Lower leg skin (tissue), 3 donors: ENCODE measurements at regions not wholly inside any gene's neighbourhood (a gene's known extent, or its start where the extent isn't known, plus 50 kb on each side); places are given as distances from the start of the nearest gene placed in this dataset.

Experiments used
- POLR2A ChIP-seq, 2 donors: fragments of 450-650 bp; IDR thresholded peaks; one replicate each; pipeline ENCODE4 v1.6.1; 2016 to 2017; ENCODE audit warnings: antibody characterized with exemption in 2 of 2, mild to moderate bottlenecking in 1 of 2, moderate library complexity in 1 of 2
- TF ChIP-seq, protein P1 (sequence below), 3 donors: fragments of 450-650 bp; IDR thresholded peaks; one replicate each; pipeline ENCODE4 v1.5.1; 2016; ENCODE audit warnings: antibody characterized with exemption in 3 of 3, mild to moderate bottlenecking in 3 of 3, moderate library complexity in 2 of 3

DNA sequence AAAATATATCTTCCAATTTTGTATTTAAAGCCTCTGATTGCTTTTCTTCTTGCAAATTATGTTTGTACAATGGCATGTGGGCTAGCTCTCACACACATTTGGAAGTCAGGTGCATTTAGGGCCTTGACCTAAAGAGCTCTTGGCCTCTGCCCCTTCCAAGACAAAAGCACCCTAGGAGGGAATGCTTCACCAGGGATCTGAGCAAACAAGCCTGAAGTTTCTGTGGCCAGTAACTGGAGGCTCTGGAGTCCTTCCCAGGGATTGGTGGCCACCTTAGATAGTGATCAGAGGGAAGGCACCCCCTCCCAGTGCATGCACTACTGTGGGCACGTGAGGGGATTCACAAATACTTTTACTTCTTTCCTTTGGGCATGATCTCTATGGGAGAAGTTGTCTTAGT, 60.3 kb upstream of the DIPK2B start:
- TF ChIP-seq, protein P1, sequence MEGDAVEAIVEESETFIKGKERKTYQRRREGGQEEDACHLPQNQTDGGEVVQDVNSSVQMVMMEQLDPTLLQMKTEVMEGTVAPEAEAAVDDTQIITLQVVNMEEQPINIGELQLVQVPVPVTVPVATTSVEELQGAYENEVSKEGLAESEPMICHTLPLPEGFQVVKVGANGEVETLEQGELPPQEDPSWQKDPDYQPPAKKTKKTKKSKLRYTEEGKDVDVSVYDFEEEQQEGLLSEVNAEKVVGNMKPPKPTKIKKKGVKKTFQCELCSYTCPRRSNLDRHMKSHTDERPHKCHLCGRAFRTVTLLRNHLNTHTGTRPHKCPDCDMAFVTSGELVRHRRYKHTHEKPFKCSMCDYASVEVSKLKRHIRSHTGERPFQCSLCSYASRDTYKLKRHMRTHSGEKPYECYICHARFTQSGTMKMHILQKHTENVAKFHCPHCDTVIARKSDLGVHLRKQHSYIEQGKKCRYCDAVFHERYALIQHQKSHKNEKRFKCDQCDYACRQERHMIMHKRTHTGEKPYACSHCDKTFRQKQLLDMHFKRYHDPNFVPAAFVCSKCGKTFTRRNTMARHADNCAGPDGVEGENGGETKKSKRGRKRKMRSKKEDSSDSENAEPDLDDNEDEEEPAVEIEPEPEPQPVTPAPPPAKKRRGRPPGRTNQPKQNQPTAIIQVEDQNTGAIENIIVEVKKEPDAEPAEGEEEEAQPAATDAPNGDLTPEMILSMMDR (IDR thresholded peaks at IDR 0.05): no peak
- no peak for TF ChIP-seq POLR2A (IDR thresholded peaks at IDR 0.05)
